ENCODE measurements at regions not wholly inside any gene's neighbourhood (a gene's known extent, or its start where the extent isn't known, plus 50 kb on each side); places are given as distances from the start of the nearest gene placed in this dataset.

- whole genome bisulfite sequencing, 2 experiments (ENCODE audit: insufficient coverage in 1 of 2, insufficient read length in 1 of 2) = 97% methylated on average over 2 of the region's 2 CpGs; no CpG with 5 or more reads in 1 of the 2 experiments
- H3K4me3 ChIP-seq (ENCODE audit: low read length) = no peak overlapping the region
- no peak overlapping the region for H3K27ac Mint-ChIP-seq
- no peaks in the 10 kb centered on the region for H3K36me3 ChIP-seq (ENCODE audit: control insufficient read depth, insufficient read depth, low read length)
- DNase-seq = no peak
- TF ChIP-seq CTCF (conservative IDR thresholded peaks at IDR 0.05) = no peak
- no peaks in the 10 kb centered on the region for H3K27me3 Mint-ChIP-seq (ENCODE audit: insufficient read depth)
- no peaks in the 10 kb centered on the region for H3K9me3 Mint-ChIP-seq
- no peaks in the 10 kb centered on the region for H3K4me1 ChIP-seq (ENCODE audit: control insufficient read depth, insufficient read depth, low read length)
- H3K4me3 Mint-ChIP-seq = no peak overlapping the region
- no peaks in the 10 kb centered on the region for H3K27me3 ChIP-seq (ENCODE audit: control insufficient read depth, insufficient read depth, low read length, poor library complexity, severe bottlenecking)
- H3K27ac ChIP-seq (ENCODE audit: low read depth, low read length) = no peak overlapping the region
- H3K9me3 ChIP-seq (ENCODE audit: control insufficient read depth, low read length) = no peaks in the 10 kb centered on the region
- no peaks in the 10 kb centered on the region for H3K36me3 Mint-ChIP-seq (ENCODE audit: low read depth)
- no peaks in the 10 kb centered on the region for H3K4me1 Mint-ChIP-seq
- no peak overlapping the region for H3K9ac ChIP-seq (ENCODE audit: extremely low read depth, low read length, poor library complexity, severe bottlenecking)
Observed at GRCh38 chr7:9981742-9982349, 991.8 kb upstream of the PHF14 start.

GRCh38 chr7:9983048-9983447, 990.6 kb upstream of the PHF14 start:
- TF ChIP-seq CTCF (conservative IDR thresholded peaks at IDR 0.05) = peak; percentile 55
- no peaks in the 10 kb centered on the region for H3K27me3 Mint-ChIP-seq (ENCODE audit: insufficient read depth)
- 88% methylated on average over 2 of the region's 5 CpGs; no CpG with 5 or more reads in 1 of the 2 experiments for WGBS, 2 experiments (ENCODE audit: insufficient coverage in 1 of 2, insufficient read length in 1 of 2)
- peaks cover 4% of the 10 kb centered on the region for H3K9me3 Mint-ChIP-seq
- no peaks in the 10 kb centered on the region for H3K27me3 ChIP-seq (ENCODE audit: control insufficient read depth, insufficient read depth, low read length, poor library complexity, severe bottlenecking)
- no peaks in the 10 kb centered on the region for H3K4me1 Mint-ChIP-seq
- no peaks in the 10 kb centered on the region for H3K36me3 Mint-ChIP-seq (ENCODE audit: low read depth)
- H3K36me3 ChIP-seq (ENCODE audit: control insufficient read depth, insufficient read depth, low read length) = no peaks in the 10 kb centered on the region
- no peak overlapping the region for H3K27ac ChIP-seq (ENCODE audit: low read depth, low read length)
- H3K27ac Mint-ChIP-seq = no peak overlapping the region
- H3K4me3 ChIP-seq (ENCODE audit: low read length) = no peak overlapping the region
- no peaks in the 10 kb centered on the region for H3K9me3 ChIP-seq (ENCODE audit: control insufficient read depth, low read length)
- no peak for DNase-seq
- no peaks in the 10 kb centered on the region for H3K4me1 ChIP-seq (ENCODE audit: control insufficient read depth, insufficient read depth, low read length)
- no peak overlapping the region for H3K9ac ChIP-seq (ENCODE audit: extremely low read depth, low read length, poor library complexity, severe bottlenecking)
- no peak overlapping the region for H3K4me3 Mint-ChIP-seq

GRCh38 chr7:10015687-10016086, 958.0 kb upstream of the PHF14 start:
- Histone ChIP-seq H3K36me3 (ENCODE audit: control insufficient read depth, insufficient read depth, low read length) (no peaks in the 10 kb centered on the region), H3K9ac (ENCODE audit: extremely low read depth, low read length, poor library complexity, severe bottlenecking) (no peak overlapping the region), H3K4me3 (ENCODE audit: low read length) (no peak overlapping the region), H3K27ac (ENCODE audit: low read depth, low read length) (no peak overlapping the region), H3K4me1 (ENCODE audit: control insufficient read depth, insufficient read depth, low read length) (no peaks in the 10 kb centered on the region), H3K9me3 (ENCODE audit: control insufficient read depth, low read length) (peaks cover 26% of the 10 kb centered on the region), H3K27me3 (ENCODE audit: control insufficient read depth, insufficient read depth, low read length, poor library complexity, severe bottlenecking) (no peaks in the 10 kb centered on the region)
- H3K27ac Mint-ChIP-seq = no peak overlapping the region
- TF ChIP-seq CTCF (conservative IDR thresholded peaks at IDR 0.05) = peak; percentile 45
- WGBS, 2 experiments (ENCODE audit: insufficient coverage in 1 of 2, insufficient read length in 1 of 2) = no CpG with 5 or more reads among the region's 1 CpG
- H3K4me1 Mint-ChIP-seq = no peaks in the 10 kb centered on the region
- peaks cover 23% of the 10 kb centered on the region for H3K9me3 Mint-ChIP-seq
- H3K4me3 Mint-ChIP-seq = no peak overlapping the region
- H3K27me3 Mint-ChIP-seq (ENCODE audit: insufficient read depth) = no peaks in the 10 kb centered on the region
- no peak for DNase-seq
- H3K36me3 Mint-ChIP-seq (ENCODE audit: low read depth) = no peaks in the 10 kb centered on the region
